GM12878 (cell line): ENCODE measurements at regions not wholly inside any gene's neighbourhood (a gene's known extent, or its start where the extent isn't known, plus 50 kb on each side); places are given as distances from the start of the nearest gene placed in this dataset.

Source experiments
- ATAC-seq: fragments of 200-7000 bp; cut with Tn5 transposase; 3 replicates; pipeline ENCODE4 v1.9.1; 2020; ENCODE audit warnings: mild to moderate bottlenecking, moderate library complexity
- BruUV-seq: library from RNA; stranded (reverse); fragments of 400-500 nt; replicated peaks from 2 replicates; lab custom pipeline; 2021; lab: Mats Ljungman, UMichigan
- CTCF ChIA-PET: fragments of 300-600 bp; sonication (Branson Sonifier 250); formaldehyde crosslinking; extraction: SDS; loops from one replicate; lab custom pipeline; 2021; ENCODE audit warnings: inconsistent platforms; lab: Yijun Ruan, JAX
- POLR2A ChIA-PET: fragments of 350-600 bp; formaldehyde crosslinking; extraction: SDS; loops from one replicate; lab custom pipeline; 2021; ENCODE audit warnings: inconsistent platforms; lab: Charles Lee
- RAD21 ChIA-PET: fragments of 300-600 bp; sonication (Branson Sonifier 250); formaldehyde crosslinking; loops from one replicate; lab custom pipeline; 2023; ENCODE audit warnings: antibody characterized with exemption; ENCODE audit not compliant: unreplicated experiment; lab: Charles Lee
- SMC1A ChIA-PET: fragments of 300-600 bp; sonication (Branson Sonifier 250); formaldehyde crosslinking; loops from one replicate; lab custom pipeline; 2023; ENCODE audit not compliant: unreplicated experiment, uncharacterized antibody; lab: Charles Lee
- DNase-seq: peaks from one replicate; pipeline ENCODE4 v3.0.0-alpha.2; 2011; ENCODE audit warnings: low read depth, low spot score
- FAIRE-seq: peaks from 3 replicates; lab custom pipeline; 2011; peaks lifted over from hg19 to GRCh38; lab: Jason Lieb, UNC
- H2AFZ ChIP-seq: 2 replicates; pipeline ENCODE4 v1.6.0; 2011; ENCODE audit warnings: low read depth, low read length, control low read depth; ENCODE audit not compliant: control insufficient read depth
- H3K27ac ChIP-seq: 2 replicates; pipeline ENCODE4 v1.5.1; 2011; ENCODE audit warnings: control low read depth; ENCODE audit not compliant: control insufficient read depth, insufficient read depth
- H3K27me3 ChIP-seq, 2 experiments: replicated peaks in 1 of 2; 2 replicates each; pipeline versions ENCODE4 v1.6.0 to v1.6.1; 2011; ENCODE audit warnings: low read length in 1 of 2; ENCODE audit not compliant: control insufficient read depth in 2 of 2, insufficient read depth in 2 of 2
- H3K36me3 ChIP-seq, 2 experiments: 2 replicates each; pipeline ENCODE4 v1.5.1; 2011; ENCODE audit warnings: low read length in 1 of 2; ENCODE audit not compliant: control insufficient read depth in 2 of 2, insufficient read depth in 2 of 2
- H3K4me1 ChIP-seq: 2 replicates; pipeline ENCODE4 v1.6.1; 2011; ENCODE audit warnings: mild to moderate bottlenecking, low read length, moderate library complexity, mixed read lengths; ENCODE audit not compliant: control insufficient read depth, insufficient read depth
- H3K4me2 ChIP-seq: 2 replicates; pipeline ENCODE4 v1.6.0; 2011; ENCODE audit warnings: control low read depth; ENCODE audit not compliant: control insufficient read depth, insufficient read depth
- H3K4me3 ChIP-seq: fragments of 200-600 bp; sonication (generic); 2 replicates; pipeline ENCODE4 v1.5.1; 2016
- H3K79me2 ChIP-seq: 2 replicates; pipeline ENCODE4 v1.6.0; 2011; ENCODE audit warnings: low read length; ENCODE audit not compliant: control insufficient read depth, insufficient read depth
- H3K9ac ChIP-seq: 2 replicates; pipeline ENCODE4 v1.8.0; 2011; ENCODE audit warnings: low read length, control low read depth, mixed read lengths; ENCODE audit not compliant: control insufficient read depth, insufficient read depth
- H3K9me3 ChIP-seq: replicated peaks from 3 replicates; pipeline ENCODE4 v1.5.1; 2011; ENCODE audit warnings: mild to moderate bottlenecking, low read length; ENCODE audit not compliant: control insufficient read depth, insufficient read depth
- H4K20me1 ChIP-seq: 2 replicates; pipeline ENCODE4 v1.6.0; 2011; ENCODE audit not compliant: control insufficient read depth, insufficient read depth
- ASH2L ChIP-seq: fragments of 300-600, 200-600 bp; sonication (generic); IDR thresholded peaks from 2 replicates; pipeline ENCODE4 v1.6.1; 2017; ENCODE audit warnings: low read depth, mild to moderate bottlenecking, borderline replicate concordance
- BCL11A ChIP-seq: IDR thresholded peaks from 2 replicates; pipeline ENCODE4 v1.6.1; 2011; ENCODE audit warnings: low read depth, low read length
- BHLHE40 ChIP-seq, 2 experiments: fragments of 450-650 bp in 1 of 2; IDR thresholded peaks; 2 replicates each; pipeline ENCODE4 v1.6.1; 2011 to 2017; ENCODE audit warnings: low read depth in 2 of 2, borderline replicate concordance in 1 of 2, improper control_type of control experiment in 1 of 2, low read length in 1 of 2, mild to moderate bottlenecking in 1 of 2
- CHD4 ChIP-seq: fragments of 200-600 bp; sonication (generic); IDR thresholded peaks from 2 replicates; pipeline ENCODE4 v1.6.1; 2016; ENCODE audit warnings: mild to moderate bottlenecking
- EED ChIP-seq: sonication (generic); IDR thresholded peaks from 2 replicates; pipeline ENCODE4 v1.6.1; 2016; ENCODE audit warnings: antibody characterized with exemption, low read depth
- FOXM1 ChIP-seq: IDR thresholded peaks from 2 replicates; pipeline ENCODE4 v1.6.1; 2012; ENCODE audit warnings: low read depth, mild to moderate bottlenecking, inconsistent platforms, low read length, moderate library complexity
- KAT2A ChIP-seq: conservative IDR thresholded peaks from 2 replicates; pipeline ENCODE4 v1.6.1; 2011; ENCODE audit warnings: low read depth, low read length; ENCODE audit not compliant: control insufficient read depth
- KDM1A ChIP-seq: fragments of 200-600 bp; sonication (generic); IDR thresholded peaks from 2 replicates; pipeline ENCODE4 v1.6.1; 2016; ENCODE audit warnings: borderline replicate concordance
- LARP7 ChIP-seq: fragments of 450-650 bp; IDR thresholded peaks from 2 replicates; pipeline ENCODE4 v1.6.1; 2017; ENCODE audit warnings: mild to moderate bottlenecking
- MAX ChIP-seq: IDR thresholded peaks from 2 replicates; pipeline ENCODE4 v1.6.1; 2012; ENCODE audit warnings: low read depth, low read length, improper control_type of control experiment
- MTA2 ChIP-seq: fragments of 450-650 bp; IDR thresholded peaks from 2 replicates; pipeline ENCODE4 v1.6.1; 2016; ENCODE audit warnings: low read depth, mild to moderate bottlenecking, moderate library complexity
- NR2F1 ChIP-seq: fragments of 450-650 bp; conservative IDR thresholded peaks from 2 replicates; pipeline ENCODE4 v1.6.1; 2017; ENCODE audit warnings: mild to moderate bottlenecking
- PML ChIP-seq: IDR thresholded peaks from 2 replicates; pipeline ENCODE4 v1.6.1; 2012; ENCODE audit warnings: low read length, inconsistent platforms
- USF1 ChIP-seq: IDR thresholded peaks from 2 replicates; pipeline ENCODE4 v1.6.1; 2011; ENCODE audit warnings: borderline replicate concordance, low read depth, mild to moderate bottlenecking, moderate library complexity, mixed read lengths, low read length; ENCODE audit not compliant: insufficient read depth; ENCODE audit errors: extremely low read length
- WGBS: methylation state at CpG from one replicate; pipeline ENCODE4 v1.1.6; 2016; ENCODE audit warnings: low lambda C conversion rate; ENCODE audit not compliant: insufficient replicate concordance, insufficient coverage; ENCODE audit errors: missing lambda C conversion rate; 5-methylcytosine and 5-hydroxymethylcytosine counted together
- in situ Hi-C: fragments of 300-500 bp; cut with MboI; formaldehyde crosslinking; loops from 9 replicates; pipeline ENCODE4 v1.14.3; 2018; ENCODE audit warnings: mixed read lengths
- intact Hi-C: fragments of 100-400 bp; cut with micrococcal nuclease; formaldehyde crosslinking; loops from one replicate; pipeline ENCODE4 v1.14.2; 2022; ENCODE audit not compliant: unreplicated experiment

- TF ChIP-seq NR2F1: no peak
- TF ChIP-seq LARP7: no peak
- TF ChIP-seq BHLHE40 (IDR thresholded peaks at IDR 0.05; ENCODE audit: borderline replicate concordance in 1 of 2, low read depth in 2 of 2, low read length in 1 of 2): no peak
- no peak for TF ChIP-seq EED
- no peak for TF ChIP-seq USF1
These were observed 1092.3 kb upstream of the NXPH2 start (continued) for GRCh38 chr2:139872503-139872902.

- TF ChIP-seq KDM1A (no peak), CHD4 (no peak), MTA2 (no peak), ASH2L (no peak), PML (no peak), BCL11A (no peak), MAX (no peak), KAT2A (no peak), FOXM1 (no peak)
- no peak overlapping the region for H3K9ac ChIP-seq
- POLR2A ChIA-PET: no interaction called here
- H3K9me3 ChIP-seq: no peaks in the 10 kb centered on the region
- no peak overlapping the region for H3K27ac ChIP-seq
- H3K4me3 ChIP-seq: no peak overlapping the region
- RAD21 ChIA-PET: no interaction called here
- intact Hi-C loops: no loop called here
- FAIRE-seq (no peak), DNase-seq (no peak), ATAC-seq (no peak)
- no peaks in the 10 kb centered on the region for H3K27me3 ChIP-seq
- no peaks in the 10 kb centered on the region for H4K20me1 ChIP-seq
- no peaks in the 10 kb centered on the region for H3K36me3 ChIP-seq
- SMC1A ChIA-PET: no interaction called here
- H3K4me2 ChIP-seq: no peak overlapping the region
- in situ Hi-C loops: no loop called here
- H2AFZ ChIP-seq: no peak overlapping the region
- WGBS: 38% methylated on average over 8 of the region's 8 CpGs
- H3K79me2 ChIP-seq: no peaks in the 10 kb centered on the region
- no TSS peak for BruUV-seq
- no peaks in the 10 kb centered on the region for H3K4me1 ChIP-seq
- CTCF ChIA-PET: no interaction called here
These were observed 1091.8 kb upstream of the NXPH2 start for GRCh38 chr2:139872032-139872431.
